Astrocyte of the cerebellum (primary cell): ENCODE measurements at regions not wholly inside any gene's neighbourhood (a gene's known extent, or its start where the extent isn't known, plus 50 kb on each side); places are given as distances from the start of the nearest gene placed in this dataset.

Source experiments
- DNase-seq: peaks from one replicate; pipeline ENCODE4 v3.0.0-alpha.2; 2011; ENCODE audit warnings: low read depth
- H3K4me3 ChIP-seq: 2 replicates; pipeline ENCODE4 v1.5.1; 2011; ENCODE audit warnings: mild to moderate bottlenecking, low read depth, low read length, moderate library complexity
- in situ Hi-C: cut with HindIII; loops from 2 replicates; pipeline ENCODE4 v1.10.0; 2017; ENCODE audit warnings: low sequenced_read_pairs
- TF ChIP-seq, protein P1 (sequence below): IDR thresholded peaks from 2 replicates; pipeline ENCODE4 v1.5.1; 2012; ENCODE audit warnings: low read length, low read depth, moderate library complexity, mild to moderate bottlenecking; ENCODE audit errors: missing control alignments

DNA sequence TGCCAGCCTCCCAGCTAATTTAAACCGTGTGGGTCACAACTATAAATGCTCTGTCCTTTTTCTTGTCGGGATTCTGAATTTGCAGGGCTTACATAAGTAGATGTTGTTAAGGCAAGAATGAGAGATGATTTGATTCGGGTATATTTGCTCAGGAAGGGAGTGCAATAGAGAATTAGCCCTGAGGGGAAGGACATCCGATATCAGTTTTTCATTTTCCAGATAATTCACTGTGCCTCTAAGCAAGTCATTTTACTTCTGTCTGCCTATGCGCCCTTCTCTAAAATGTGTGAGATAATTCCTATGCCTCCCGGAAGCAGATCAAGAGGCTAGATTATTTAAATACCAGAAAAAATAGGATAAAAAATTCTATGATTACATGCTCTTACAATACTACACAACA is 300.5 kb downstream of the RMST start:
- H3K4me3 ChIP-seq = no peak overlapping the region
- DNase-seq = no peak
- TF ChIP-seq, protein P1, sequence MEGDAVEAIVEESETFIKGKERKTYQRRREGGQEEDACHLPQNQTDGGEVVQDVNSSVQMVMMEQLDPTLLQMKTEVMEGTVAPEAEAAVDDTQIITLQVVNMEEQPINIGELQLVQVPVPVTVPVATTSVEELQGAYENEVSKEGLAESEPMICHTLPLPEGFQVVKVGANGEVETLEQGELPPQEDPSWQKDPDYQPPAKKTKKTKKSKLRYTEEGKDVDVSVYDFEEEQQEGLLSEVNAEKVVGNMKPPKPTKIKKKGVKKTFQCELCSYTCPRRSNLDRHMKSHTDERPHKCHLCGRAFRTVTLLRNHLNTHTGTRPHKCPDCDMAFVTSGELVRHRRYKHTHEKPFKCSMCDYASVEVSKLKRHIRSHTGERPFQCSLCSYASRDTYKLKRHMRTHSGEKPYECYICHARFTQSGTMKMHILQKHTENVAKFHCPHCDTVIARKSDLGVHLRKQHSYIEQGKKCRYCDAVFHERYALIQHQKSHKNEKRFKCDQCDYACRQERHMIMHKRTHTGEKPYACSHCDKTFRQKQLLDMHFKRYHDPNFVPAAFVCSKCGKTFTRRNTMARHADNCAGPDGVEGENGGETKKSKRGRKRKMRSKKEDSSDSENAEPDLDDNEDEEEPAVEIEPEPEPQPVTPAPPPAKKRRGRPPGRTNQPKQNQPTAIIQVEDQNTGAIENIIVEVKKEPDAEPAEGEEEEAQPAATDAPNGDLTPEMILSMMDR = no peak
- in situ Hi-C loops = no loop called here

DNA sequence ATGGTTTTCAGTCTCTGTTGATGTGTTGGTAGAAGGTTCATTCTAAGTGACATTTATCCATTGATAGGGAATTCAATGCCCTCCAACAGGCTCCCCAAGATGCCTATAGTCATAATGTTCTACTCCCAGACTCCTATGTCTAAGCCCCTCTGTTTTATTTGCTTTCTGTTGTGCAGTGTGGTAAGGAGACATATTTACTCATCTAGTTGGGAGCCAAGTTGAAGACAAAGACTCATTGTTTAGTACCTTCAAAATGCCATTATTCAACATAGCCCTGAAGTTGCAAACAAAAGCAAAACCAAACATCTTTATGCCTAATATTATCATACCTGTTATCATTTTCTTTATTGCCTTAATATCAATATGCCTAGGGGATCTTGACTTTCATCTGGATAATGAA is 302.1 kb downstream of the RMST start:
- no peak overlapping the region for H3K4me3 ChIP-seq
- in situ Hi-C loops = no loop called here
- no peak for DNase-seq
- TF ChIP-seq, protein P1 = no peak

DNA sequence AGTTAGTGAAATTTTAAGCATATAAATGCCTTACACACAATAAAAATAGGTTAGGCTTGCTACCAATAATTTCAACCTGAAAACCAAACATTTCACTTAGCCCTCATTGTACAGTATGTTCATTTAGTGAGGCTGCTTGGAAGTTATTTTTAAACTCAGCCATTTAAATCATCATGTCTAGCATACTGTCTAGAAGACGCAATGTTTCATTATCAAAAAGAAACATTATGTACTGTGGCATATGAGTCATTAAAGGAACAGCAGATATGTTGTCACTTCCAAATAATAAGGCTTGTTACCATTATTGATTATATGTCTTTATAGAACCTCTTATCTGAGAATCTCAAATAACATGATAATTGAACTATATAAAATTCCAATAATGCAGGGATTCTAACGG is 304.7 kb downstream of the RMST start:
- no peak overlapping the region for H3K4me3 ChIP-seq
- no peak for DNase-seq
- TF ChIP-seq, protein P1 = no peak
- in situ Hi-C loops = no loop called here

DNA sequence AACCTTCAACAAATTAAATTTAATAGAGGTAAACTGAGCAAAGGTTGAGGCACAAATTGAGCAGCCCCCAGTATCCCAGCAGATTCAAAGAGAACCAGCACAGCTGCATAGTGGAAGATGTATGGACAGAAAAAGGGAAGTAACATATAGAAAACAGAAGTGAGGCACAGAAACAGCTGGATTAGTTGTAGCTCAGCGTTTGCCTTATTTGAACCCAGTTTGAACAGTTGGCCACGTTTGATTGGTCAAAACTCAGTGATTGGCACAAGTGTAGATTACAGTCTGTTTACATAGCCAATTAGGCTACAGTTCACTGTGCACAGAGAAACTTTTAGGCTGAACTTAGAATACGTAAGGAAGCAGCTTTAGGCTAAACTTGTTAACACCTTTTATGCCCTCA is 315.5 kb downstream of the RMST start:
- TF ChIP-seq, protein P1 = no peak
- no peak for DNase-seq
- H3K4me3 ChIP-seq = no peak overlapping the region
- in situ Hi-C loops = no loop called here

DNA sequence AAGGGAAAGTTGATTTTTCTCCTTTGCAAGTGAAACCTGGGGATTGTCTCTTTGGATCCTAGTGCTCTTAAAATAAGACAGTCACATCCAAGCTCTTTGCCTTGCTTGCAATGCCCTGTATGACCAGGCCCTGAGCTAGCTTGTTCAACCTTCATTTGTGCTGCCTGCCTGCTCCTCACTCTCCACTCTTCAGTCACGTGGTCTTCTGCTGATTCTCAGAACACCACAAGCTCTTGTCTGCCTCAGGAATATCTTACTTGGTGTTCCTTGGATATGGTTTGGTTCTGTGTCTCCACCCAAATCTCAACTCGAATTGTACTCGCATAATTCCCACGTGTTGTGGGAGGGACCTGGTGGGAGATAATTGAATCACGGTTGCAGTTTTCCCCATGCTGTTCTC is 318.7 kb downstream of the RMST start:
- in situ Hi-C loops = no loop called here
- TF ChIP-seq, protein P1 = no peak
- no peak for DNase-seq
- H3K4me3 ChIP-seq = no peak overlapping the region

DNA sequence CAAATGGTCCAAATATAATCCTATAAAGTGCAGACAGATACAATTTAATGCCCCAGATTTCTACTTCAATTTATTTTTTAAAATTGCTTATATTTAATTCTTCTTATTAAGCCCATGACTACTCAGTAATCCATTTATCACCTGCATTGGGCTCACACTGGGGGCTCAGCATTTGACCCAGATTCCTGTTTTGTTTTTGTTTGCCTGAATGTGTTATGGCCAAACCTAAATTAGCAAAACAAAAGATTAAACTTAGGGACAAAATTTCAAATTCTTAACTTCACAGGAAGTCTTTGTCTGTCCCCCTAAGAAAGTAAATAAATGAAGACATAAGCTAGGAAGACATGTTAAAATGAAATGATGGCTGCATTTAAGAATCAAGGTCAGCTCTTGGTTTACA is 322.3 kb downstream of the RMST start:
- no peak for DNase-seq
- in situ Hi-C loops = no loop called here
- TF ChIP-seq, protein P1 = no peak
- H3K4me3 ChIP-seq = no peak overlapping the region

DNA sequence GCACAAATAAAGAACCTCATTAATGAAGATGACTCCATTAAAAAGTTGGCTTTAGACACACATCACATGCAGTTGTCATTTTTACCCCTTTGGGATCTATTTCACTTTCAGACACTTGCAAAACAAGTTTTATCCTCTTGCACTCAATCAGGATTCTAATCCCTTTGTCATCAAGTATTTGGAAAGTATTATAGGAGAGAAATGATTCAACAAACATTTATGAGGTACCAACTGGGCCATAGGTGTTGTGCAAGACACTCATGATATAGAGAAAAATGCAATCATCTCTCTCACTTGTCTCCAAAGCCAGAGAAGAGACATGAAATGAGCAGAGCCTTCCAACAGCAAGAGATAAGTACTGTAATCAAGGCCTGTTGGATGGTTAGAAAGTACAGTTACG is 327.7 kb downstream of the RMST start:
- H3K4me3 ChIP-seq = no peak overlapping the region
- TF ChIP-seq, protein P1 = no peak
- no peak for DNase-seq
- in situ Hi-C loops = no loop called here
